Liver (tissue), 8 donors: ENCODE measurements at regions not wholly inside any gene's neighbourhood (a gene's known extent, or its start where the extent isn't known, plus 50 kb on each side); places are given as distances from the start of the nearest gene placed in this dataset.

Experiments used
- DNase-seq: peaks from one replicate; pipeline ENCODE4 v3.0.0-alpha.2; 2017; ENCODE audit warnings: low spot score
- H3K27ac ChIP-seq, 2 donors: one replicate each; pipeline ENCODE4 v1.7.0; 2013; ENCODE audit warnings: inconsistent platforms in 2 of 2, low read length in 2 of 2, control low read depth in 1 of 2, low read depth in 1 of 2, mild to moderate bottlenecking in 1 of 2
- H3K27me3 ChIP-seq, 4 donors: one replicate each; pipeline versions ENCODE4 v1.6.1 to v1.7.0; 2013; ENCODE audit warnings: low read length in 3 of 4, inconsistent platforms in 1 of 4, mild to moderate bottlenecking in 1 of 4, moderate library complexity in 1 of 4; ENCODE audit not compliant: control insufficient read depth in 4 of 4, insufficient read depth in 4 of 4
- H3K36me3 ChIP-seq, 4 donors: one replicate each; pipeline versions ENCODE4 v1.6.1 to v1.7.0; 2013; ENCODE audit warnings: low read length in 3 of 4, mild to moderate bottlenecking in 3 of 4, low read depth in 1 of 4, moderate library complexity in 1 of 4; ENCODE audit not compliant: control insufficient read depth in 4 of 4, insufficient read depth in 3 of 4
- H3K4me1 ChIP-seq, 4 donors: one replicate each; pipeline versions ENCODE4 v1.6.1 to v1.7.0; 2013; ENCODE audit warnings: low read length in 3 of 4, mild to moderate bottlenecking in 3 of 4, moderate library complexity in 1 of 4; ENCODE audit not compliant: control insufficient read depth in 4 of 4, insufficient read depth in 4 of 4
- H3K4me3 ChIP-seq, 3 donors: one replicate each; pipeline versions ENCODE4 v1.6.1 to v1.7.0; 2013; ENCODE audit warnings: low read length in 3 of 3, control low read depth in 1 of 3, low read depth in 1 of 3, mild to moderate bottlenecking in 1 of 3
- H3K9ac ChIP-seq, 2 donors: one replicate each; pipeline ENCODE4 v1.7.0; 2013; ENCODE audit warnings: low read length in 2 of 2, mild to moderate bottlenecking in 2 of 2, moderate library complexity in 2 of 2, control low read depth in 1 of 2, low read depth in 1 of 2
- H3K9me3 ChIP-seq, 4 donors: one replicate each; pipeline versions ENCODE4 v1.6.1 to v1.7.0; 2013; ENCODE audit warnings: low read length in 3 of 4; ENCODE audit not compliant: control insufficient read depth in 4 of 4
- CTCF ChIP-seq: fragments of 150-350 bp; IDR thresholded peaks from 2 replicates; pipeline ENCODE4 v1.5.1; 2017; ENCODE audit warnings: improper control_type of control experiment, low read depth, low read length; ENCODE audit not compliant: missing input control
- EGR1 ChIP-seq, 2 donors: IDR thresholded peaks; 2 replicates each; pipeline ENCODE4 v1.6.1; 2016 to 2018; ENCODE audit warnings: antibody characterized with exemption in 2 of 2, low read depth in 2 of 2
- FOXA1 ChIP-seq: IDR thresholded peaks from 2 replicates; pipeline ENCODE4 v1.6.1; 2016; ENCODE audit warnings: antibody characterized with exemption
- FOXA2 ChIP-seq: IDR thresholded peaks from 2 replicates; pipeline ENCODE4 v1.6.1; 2016; ENCODE audit warnings: antibody characterized with exemption
- GABPA ChIP-seq, 2 donors: IDR thresholded peaks in 1 of 2; conservative IDR thresholded peaks in 1 of 2; 2 replicates each; pipeline ENCODE4 v1.6.1; 2016; ENCODE audit warnings: antibody characterized with exemption in 2 of 2, mild to moderate bottlenecking in 1 of 2, moderate library complexity in 1 of 2
- HNF4A ChIP-seq, 2 donors: conservative IDR thresholded peaks; 2 replicates each; pipeline ENCODE4 v1.6.1; 2016; ENCODE audit warnings: antibody characterized with exemption in 2 of 2, mild to moderate bottlenecking in 2 of 2
- HNF4G ChIP-seq: IDR thresholded peaks from 2 replicates; pipeline ENCODE4 v1.6.1; 2016; ENCODE audit warnings: antibody characterized with exemption
- JUND ChIP-seq, 2 donors: IDR thresholded peaks; 2 replicates each; pipeline ENCODE4 v1.6.1; 2016; ENCODE audit warnings: antibody characterized with exemption in 2 of 2
- NR2F2 ChIP-seq: IDR thresholded peaks from 2 replicates; pipeline ENCODE4 v1.6.1; 2016; ENCODE audit warnings: antibody characterized with exemption
- RAD21 ChIP-seq, 2 donors: IDR thresholded peaks; 2 replicates each; pipeline ENCODE4 v1.6.1; 2016; ENCODE audit warnings: antibody characterized with exemption in 2 of 2, mild to moderate bottlenecking in 2 of 2
- REST ChIP-seq: IDR thresholded peaks from 2 replicates; pipeline ENCODE4 v1.6.1; 2016; ENCODE audit warnings: antibody characterized with exemption, mild to moderate bottlenecking
- RXRA ChIP-seq, 2 donors: IDR thresholded peaks; 2 replicates each; pipeline ENCODE4 v1.6.1; 2017 to 2018; ENCODE audit warnings: antibody characterized with exemption in 2 of 2, mild to moderate bottlenecking in 1 of 2
- SP1 ChIP-seq: IDR thresholded peaks from 2 replicates; pipeline ENCODE4 v1.6.1; 2018; ENCODE audit warnings: antibody characterized with exemption, mild to moderate bottlenecking
- TAF1 ChIP-seq: conservative IDR thresholded peaks from 2 replicates; pipeline ENCODE4 v1.6.1; 2016; ENCODE audit warnings: antibody characterized with exemption, mild to moderate bottlenecking
- YY1 ChIP-seq: IDR thresholded peaks from 2 replicates; pipeline ENCODE4 v1.6.1; 2016; ENCODE audit warnings: antibody characterized with exemption, mild to moderate bottlenecking
- ZBTB33 ChIP-seq: IDR thresholded peaks from 2 replicates; pipeline ENCODE4 v1.6.1; 2016; ENCODE audit warnings: antibody characterized with exemption
- WGBS: extraction: QIAGEN DNeasy Blood & Tissue Kit; methylation state at CpG from one replicate; pipeline ENCODE4 v1.1.7; 2013; 5-methylcytosine and 5-hydroxymethylcytosine counted together
- TF ChIP-seq, protein P1 (sequence below): IDR thresholded peaks from 2 replicates; pipeline ENCODE4 v1.6.1; 2016; ENCODE audit warnings: antibody characterized with exemption
- TF ChIP-seq, protein P2 (sequence below): IDR thresholded peaks from 2 replicates; pipeline ENCODE4 v1.6.1; 2016; ENCODE audit warnings: antibody characterized with exemption
- donor health status: healthy.
- donor health status: healthy.
- donor health status: healthy.
- donor health status: healthy.
- donor health status: healthy.

DNA sequence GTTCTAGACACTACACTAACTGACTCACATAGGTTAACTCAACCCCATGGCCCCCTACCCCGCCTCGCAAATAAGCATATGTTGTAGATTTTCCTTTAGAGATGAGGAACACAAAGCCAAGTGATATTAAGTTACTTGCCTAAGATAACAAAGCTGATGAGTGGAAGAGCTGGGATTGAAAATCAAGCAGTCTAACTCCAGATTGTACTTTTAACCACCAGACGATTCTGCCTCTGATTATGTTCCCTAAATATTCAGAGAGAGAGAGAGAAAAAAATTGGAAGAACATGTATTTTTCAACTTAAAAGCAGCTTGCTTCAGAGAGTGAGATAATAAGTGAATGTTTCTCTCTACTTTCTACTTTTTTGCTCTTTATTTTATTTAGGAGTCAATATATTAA, 66.9 kb upstream of the THBS1 start:
- H3K4me1 ChIP-seq = no peaks in the 10 kb centered on the region
- peaks cover 0 to 14% (median 3%) of the 10 kb centered on the region in 4 donors for H3K9me3 ChIP-seq
- no peak overlapping the region for H3K9ac ChIP-seq
- WGBS = 80% methylated on average over 3 of the region's 3 CpGs
- no peak for DNase-seq
- H3K36me3 ChIP-seq = no peaks in the 10 kb centered on the region
- no peak for TF ChIP-seq CTCF
- no peak for TF ChIP-seq HNF4A (conservative IDR thresholded peaks at IDR 0.05)
- TF ChIP-seq YY1 = no peak
- no peak for TF ChIP-seq REST
- TF ChIP-seq, protein P1, sequence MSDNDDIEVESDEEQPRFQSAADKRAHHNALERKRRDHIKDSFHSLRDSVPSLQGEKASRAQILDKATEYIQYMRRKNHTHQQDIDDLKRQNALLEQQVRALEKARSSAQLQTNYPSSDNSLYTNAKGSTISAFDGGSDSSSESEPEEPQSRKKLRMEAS = no peak
- TF ChIP-seq GABPA (IDR thresholded peaks at IDR 0.05 in 1 of 2, conservative IDR thresholded peaks at IDR 0.05 in 1 of 2) = no peak
- no peak for TF ChIP-seq FOXA1
- no peak for TF ChIP-seq NR2F2
- no peak for TF ChIP-seq RXRA (IDR thresholded peaks at IDR 0.05)
- TF ChIP-seq RAD21 (IDR thresholded peaks at IDR 0.05) = no peak
- TF ChIP-seq SP1 = no peak
- no peak for TF ChIP-seq JUND (IDR thresholded peaks at IDR 0.05)
- TF ChIP-seq EGR1 (IDR thresholded peaks at IDR 0.05; ENCODE audit: low read depth in 2 of 2) = no peak
- no peak for TF ChIP-seq FOXA2
- no peak for TF ChIP-seq HNF4G
- no peak for TF ChIP-seq ZBTB33
- TF ChIP-seq, protein P2, sequence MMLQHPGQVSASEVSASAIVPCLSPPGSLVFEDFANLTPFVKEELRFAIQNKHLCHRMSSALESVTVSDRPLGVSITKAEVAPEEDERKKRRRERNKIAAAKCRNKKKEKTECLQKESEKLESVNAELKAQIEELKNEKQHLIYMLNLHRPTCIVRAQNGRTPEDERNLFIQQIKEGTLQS = no peak
- TF ChIP-seq TAF1 = no peak
- H3K4me3 ChIP-seq = no peak overlapping the region
- peaks cover 0 to 4% (median 0%) of the 10 kb centered on the region in 4 donors for H3K27me3 ChIP-seq
- H3K27ac ChIP-seq = no peak overlapping the region
